HFF-Myc (cell line): ENCODE measurements at regions not wholly inside any gene's neighbourhood (a gene's known extent, or its start where the extent isn't known, plus 50 kb on each side); places are given as distances from the start of the nearest gene placed in this dataset.

Source experiments
- DNase-seq: peaks from one replicate; pipeline ENCODE4 v3.0.0-alpha.2; 2011; ENCODE audit warnings: low read depth; ENCODE audit errors: extremely low read depth
- H3K4me3 ChIP-seq: replicated peaks from 2 replicates; pipeline ENCODE4 v1.5.1; 2011; ENCODE audit warnings: low read depth, mild to moderate bottlenecking, control low read depth, low read length
- CTCF ChIP-seq: IDR thresholded peaks from 2 replicates; pipeline ENCODE4 v1.5.1; 2012; ENCODE audit warnings: mild to moderate bottlenecking, low read depth, low read length, control low read depth; ENCODE audit errors: missing control alignments

DNA sequence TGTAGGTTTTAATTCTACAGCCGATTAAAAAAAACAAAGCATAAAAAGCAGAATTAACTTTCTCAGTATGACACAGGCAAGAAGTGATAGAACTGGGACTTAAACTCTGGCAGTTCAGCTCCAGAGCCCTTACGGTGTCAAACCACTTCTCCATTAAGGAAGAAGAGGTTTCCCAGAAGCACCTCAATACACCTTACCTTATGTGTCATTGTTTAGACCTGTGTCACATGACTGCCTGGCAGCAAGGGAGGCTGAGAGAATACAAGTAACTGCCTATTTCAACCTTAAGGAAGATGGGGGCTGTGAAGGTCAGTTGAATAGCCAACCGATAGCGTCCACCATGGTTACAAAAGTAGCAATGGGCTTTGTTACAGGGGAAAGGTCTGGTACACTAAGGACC lies 54.6 kb upstream of the ARHGAP5 start:
- DNase-seq = no peak
- TF ChIP-seq CTCF = no peak
- no peak overlapping the region for H3K4me3 ChIP-seq

- TF ChIP-seq CTCF = no peak
- no peak for DNase-seq
- H3K4me3 ChIP-seq = no peak overlapping the region
Observed at GRCh38 chr14:32022938-32023466, 54.1 kb upstream of the ARHGAP5 start.

- H3K4me3 ChIP-seq = no peak overlapping the region
- DNase-seq = no peak
- TF ChIP-seq CTCF = no peak
Observed at GRCh38 chr14:32023540-32023939, 53.6 kb upstream of the ARHGAP5 start.

DNA sequence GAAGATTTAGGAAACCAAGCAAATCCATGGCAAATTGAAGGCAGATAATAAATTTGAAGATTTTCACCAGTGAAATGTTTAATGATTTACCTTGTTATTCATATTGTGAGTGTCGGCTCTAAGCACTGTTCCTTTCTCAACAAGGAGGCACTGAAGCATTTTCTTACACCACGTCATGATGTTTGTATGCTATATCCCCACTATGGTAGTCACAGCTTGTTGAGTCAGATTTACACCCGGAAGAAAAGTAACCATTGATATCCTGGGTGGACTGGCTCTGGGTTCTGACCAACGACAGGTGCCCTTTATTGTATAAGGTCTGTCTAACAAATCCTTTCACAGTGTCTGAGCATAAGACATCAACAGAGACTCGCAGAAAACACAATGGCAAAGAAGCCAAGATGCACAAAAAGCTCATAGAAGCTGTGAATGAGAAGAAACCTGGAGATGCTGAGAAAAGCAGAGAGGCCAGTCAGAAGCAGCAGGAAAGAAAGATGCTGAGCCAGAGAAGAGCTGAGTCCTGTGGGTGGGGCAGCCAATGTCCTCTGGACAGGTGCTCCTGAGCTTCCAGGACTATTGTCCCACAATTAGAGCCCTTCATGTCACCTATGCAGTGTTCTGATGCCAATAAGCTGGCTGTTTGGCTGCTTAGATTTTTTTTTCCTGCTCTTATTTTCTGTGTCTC lies 49.7 kb upstream of the ARHGAP5 start:
- H3K4me3 ChIP-seq = no peak overlapping the region
- no peak for DNase-seq
- no peak for TF ChIP-seq CTCF
